K562 (cell line): ENCODE measurements at regions not wholly inside any gene's neighbourhood (a gene's known extent, or its start where the extent isn't known, plus 50 kb on each side); places are given as distances from the start of the nearest gene placed in this dataset.

ENCODE experiments used
- ATF7 ChIP-seq: fragments of 450-650 bp; IDR thresholded peaks from 2 replicates; pipeline ENCODE4 v1.7.1; 2014; ENCODE audit warnings: mild to moderate bottlenecking, moderate library complexity
- CBFA2T3 ChIP-seq: fragments of 450-650 bp; IDR thresholded peaks from 2 replicates; pipeline ENCODE4 v1.6.1; 2017
- CHCHD3 ChIP-seq: fragments of 250-450 bp; sonication (Bioruptor Pico); IDR thresholded peaks from 2 replicates; pipeline ENCODE4 v2.1.2; 2022; ENCODE audit warnings: mild to moderate bottlenecking
- GATA2 ChIP-seq: sonication (generic); formaldehyde crosslinking; IDR thresholded peaks from 2 replicates; pipeline ENCODE4 v1.4.0; 2020; ENCODE audit warnings: mild to moderate bottlenecking, missing genetic modification reagents
- HEY1 ChIP-seq: fragments of 250-450 bp; sonication (Bioruptor Pico); IDR thresholded peaks from 2 replicates; pipeline ENCODE4 v1.5.0; 2020; ENCODE audit warnings: mild to moderate bottlenecking, moderate library complexity, borderline replicate concordance
- IRF2 ChIP-seq: sonication (generic); formaldehyde crosslinking; IDR thresholded peaks from 2 replicates; pipeline ENCODE4 v1.8.1; 2022; ENCODE audit warnings: mild to moderate bottlenecking, missing genetic modification reagents
- MAFK ChIP-seq: IDR thresholded peaks from 2 replicates; pipeline ENCODE4 v1.6.1; 2011; ENCODE audit warnings: low read length, improper control_type of control experiment
- NCOA2 ChIP-seq, 2 experiments: fragments of 450-650 bp; IDR thresholded peaks; 2 replicates each; pipeline ENCODE4 v1.6.1; 2018; ENCODE audit warnings: mild to moderate bottlenecking in 2 of 2, moderate library complexity in 1 of 2; ENCODE audit not compliant: partially characterized antibody in 2 of 2
- NFIC ChIP-seq: fragments of 450-650 bp; IDR thresholded peaks from 2 replicates; pipeline ENCODE4 v1.6.1; 2017; ENCODE audit warnings: mild to moderate bottlenecking, inconsistent platforms
- NR4A1 ChIP-seq, 2 experiments: fragments of 250-450 bp in 1 of 2; fragments of 450-650 bp in 1 of 2; sonication (Bioruptor Pico) in 1 of 2; IDR thresholded peaks; 2 replicates each; pipeline versions ENCODE4 v1.4.0 to v1.6.1; 2016 to 2020; ENCODE audit warnings: mild to moderate bottlenecking in 2 of 2, missing compliant biosample characterization in 1 of 2, missing genetic modification characterization in 1 of 2, moderate library complexity in 1 of 2
- POLR2H ChIP-seq: IDR thresholded peaks from 2 replicates; pipeline ENCODE4 v1.6.1; 2016; ENCODE audit warnings: missing genetic modification characterization, low read depth, mild to moderate bottlenecking, control low read depth, missing compliant biosample characterization, moderate library complexity
- RFX1 ChIP-seq: fragments of 450-650 bp; IDR thresholded peaks from 2 replicates; pipeline ENCODE4 v1.6.1; 2016; ENCODE audit warnings: mild to moderate bottlenecking, moderate library complexity
- TOE1 ChIP-seq, 2 experiments: fragments of 450-650 bp in 1 of 2; sonication (generic) in 1 of 2; formaldehyde crosslinking in 1 of 2; IDR thresholded peaks; 2 replicates each; pipeline versions ENCODE4 v1.7.1 to v1.8.0; 2016 to 2022; ENCODE audit warnings: borderline replicate concordance in 2 of 2, mild to moderate bottlenecking in 2 of 2, antibody characterized with exemption in 1 of 2, inconsistent platforms in 1 of 2, low read depth in 1 of 2, missing genetic modification reagents in 1 of 2, moderate library complexity in 1 of 2
- TF ChIP-seq, protein P1 (sequence below): fragments of 450-650 bp; IDR thresholded peaks from 2 replicates; pipeline ENCODE4 v1.6.1; 2016
- TF ChIP-seq, protein P2 (sequence below): sonication (generic); formaldehyde crosslinking; IDR thresholded peaks from 2 replicates; pipeline ENCODE4 v1.9.0; 2022; ENCODE audit warnings: mild to moderate bottlenecking, missing genetic modification reagents
- TF ChIP-seq, protein P3 (sequence below): fragments of 200-800 bp; sonication (Bioruptor generic); IDR thresholded peaks from 2 replicates; pipeline ENCODE4 v1.6.1; 2017; ENCODE audit warnings: missing genetic modification characterization, missing compliant biosample characterization
- TF ChIP-seq, protein P4 (sequence below): fragments of 450-650 bp; IDR thresholded peaks from 2 replicates; pipeline ENCODE4 v1.6.1; 2018; ENCODE audit warnings: mild to moderate bottlenecking, low read depth; ENCODE audit not compliant: partially characterized antibody

DNA sequence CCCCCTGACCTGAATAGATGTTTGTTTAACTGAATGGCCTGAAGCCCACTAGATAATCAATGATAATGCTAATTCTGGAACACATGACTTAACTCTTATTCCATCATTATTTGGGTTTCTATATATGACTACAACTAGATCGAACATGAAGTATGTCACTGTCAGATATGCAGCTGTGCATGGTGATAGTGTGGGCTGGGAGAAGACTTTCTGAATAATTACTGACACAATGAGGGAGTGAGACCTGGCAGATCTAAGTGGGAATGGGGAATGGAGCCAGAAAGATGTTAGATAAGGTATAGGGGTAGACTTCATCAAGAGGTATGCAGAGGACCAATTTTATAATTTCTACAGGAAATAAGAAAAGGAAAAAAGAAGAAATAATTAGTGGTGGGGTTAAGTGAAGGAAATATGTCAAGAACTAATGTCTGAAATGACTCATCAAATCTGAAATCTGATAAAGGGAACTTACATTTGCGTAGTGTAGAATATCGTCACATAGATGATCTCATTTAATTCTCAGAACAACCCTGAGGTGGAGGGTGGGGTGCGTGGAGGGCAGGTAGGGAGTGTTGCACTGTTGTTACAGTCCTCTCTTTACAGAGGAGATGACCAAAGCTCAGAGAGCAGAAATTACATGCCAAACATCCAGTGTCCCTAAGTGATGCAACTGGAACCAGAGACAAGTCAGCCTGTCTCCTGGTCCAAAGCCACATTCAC is 68.2 kb upstream of the EED start (continued):
- peak; percentile 89 for TF ChIP-seq NFIC
- TF ChIP-seq TOE1 (IDR thresholded peaks at IDR 0.05; ENCODE audit: borderline replicate concordance), result no peak
- no peak for TF ChIP-seq TOE1 (CRISPR knock-in tag; IDR thresholded peaks at IDR 0.05; ENCODE audit: borderline replicate concordance, low read depth)
- no peak for TF ChIP-seq HEY1
- TF ChIP-seq ATF7, result peak; percentile 98
- TF ChIP-seq, protein P1, sequence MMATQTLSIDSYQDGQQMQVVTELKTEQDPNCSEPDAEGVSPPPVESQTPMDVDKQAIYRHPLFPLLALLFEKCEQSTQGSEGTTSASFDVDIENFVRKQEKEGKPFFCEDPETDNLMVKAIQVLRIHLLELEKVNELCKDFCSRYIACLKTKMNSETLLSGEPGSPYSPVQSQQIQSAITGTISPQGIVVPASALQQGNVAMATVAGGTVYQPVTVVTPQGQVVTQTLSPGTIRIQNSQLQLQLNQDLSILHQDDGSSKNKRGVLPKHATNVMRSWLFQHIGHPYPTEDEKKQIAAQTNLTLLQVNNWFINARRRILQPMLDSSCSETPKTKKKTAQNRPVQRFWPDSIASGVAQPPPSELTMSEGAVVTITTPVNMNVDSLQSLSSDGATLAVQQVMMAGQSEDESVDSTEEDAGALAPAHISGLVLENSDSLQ, result peak; percentile 86
- peak; percentile 76 for TF ChIP-seq GATA2 (CRISPR knock-in tag)
- TF ChIP-seq POLR2H, result peak; percentile 46; the same call in 1 of the 2 replicates
- peak; percentile 96 for TF ChIP-seq CBFA2T3
- peak; percentile 66 to 91 for TF ChIP-seq NCOA2 (IDR thresholded peaks at IDR 0.05; ENCODE audit: partially characterized antibody in 2 of 2)
- TF ChIP-seq, protein P2, sequence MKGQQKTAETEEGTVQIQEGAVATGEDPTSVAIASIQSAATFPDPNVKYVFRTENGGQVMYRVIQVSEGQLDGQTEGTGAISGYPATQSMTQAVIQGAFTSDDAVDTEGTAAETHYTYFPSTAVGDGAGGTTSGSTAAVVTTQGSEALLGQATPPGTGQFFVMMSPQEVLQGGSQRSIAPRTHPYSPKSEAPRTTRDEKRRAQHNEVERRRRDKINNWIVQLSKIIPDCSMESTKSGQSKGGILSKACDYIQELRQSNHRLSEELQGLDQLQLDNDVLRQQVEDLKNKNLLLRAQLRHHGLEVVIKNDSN (CRISPR knock-in tag), result no peak
- no peak for TF ChIP-seq CHCHD3 (CRISPR knock-in tag)
- no peak for TF ChIP-seq IRF2
- TF ChIP-seq, protein P3, sequence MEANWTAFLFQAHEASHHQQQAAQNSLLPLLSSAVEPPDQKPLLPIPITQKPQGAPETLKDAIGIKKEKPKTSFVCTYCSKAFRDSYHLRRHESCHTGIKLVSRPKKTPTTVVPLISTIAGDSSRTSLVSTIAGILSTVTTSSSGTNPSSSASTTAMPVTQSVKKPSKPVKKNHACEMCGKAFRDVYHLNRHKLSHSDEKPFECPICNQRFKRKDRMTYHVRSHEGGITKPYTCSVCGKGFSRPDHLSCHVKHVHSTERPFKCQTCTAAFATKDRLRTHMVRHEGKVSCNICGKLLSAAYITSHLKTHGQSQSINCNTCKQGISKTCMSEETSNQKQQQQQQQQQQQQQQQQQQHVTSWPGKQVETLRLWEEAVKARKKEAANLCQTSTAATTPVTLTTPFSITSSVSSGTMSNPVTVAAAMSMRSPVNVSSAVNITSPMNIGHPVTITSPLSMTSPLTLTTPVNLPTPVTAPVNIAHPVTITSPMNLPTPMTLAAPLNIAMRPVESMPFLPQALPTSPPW, result peak; percentile 78
- TF ChIP-seq NR4A1 (CRISPR knock-in tag; IDR thresholded peaks at IDR 0.05), result no peak
- no peak for TF ChIP-seq NR4A1 (tag; IDR thresholded peaks at IDR 0.05)
- TF ChIP-seq, protein P4, sequence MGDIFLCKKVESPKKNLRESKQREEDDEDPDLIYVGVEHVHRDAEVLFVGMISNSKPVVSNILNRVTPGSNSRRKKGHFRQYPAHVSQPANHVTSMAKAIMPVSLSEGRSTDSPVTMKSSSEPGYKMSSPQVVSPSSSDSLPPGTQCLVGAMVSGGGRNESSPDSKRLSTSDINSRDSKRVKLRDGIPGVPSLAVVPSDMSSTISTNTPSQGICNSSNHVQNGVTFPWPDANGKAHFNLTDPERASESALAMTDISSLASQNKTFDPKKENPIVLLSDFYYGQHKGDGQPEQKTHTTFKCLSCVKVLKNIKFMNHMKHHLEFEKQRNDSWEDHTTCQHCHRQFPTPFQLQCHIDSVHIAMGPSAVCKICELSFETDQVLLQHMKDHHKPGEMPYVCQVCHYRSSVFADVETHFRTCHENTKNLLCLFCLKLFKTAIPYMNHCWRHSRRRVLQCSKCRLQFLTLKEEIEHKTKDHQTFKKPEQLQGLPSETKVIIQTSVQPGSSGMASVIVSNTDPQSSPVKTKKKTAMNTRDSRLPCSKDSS, result no peak
- TF ChIP-seq MAFK, result peak; percentile 81
- no peak; the same call in 1 of the 2 replicates for TF ChIP-seq RFX1
